Ammon's horn (tissue), 1 donor: ENCODE measurements at regions not wholly inside any gene's neighbourhood (a gene's known extent, or its start where the extent isn't known, plus 50 kb on each side); places are given as distances from the start of the nearest gene placed in this dataset.
"Not testable (repeated sequence)": the region's sequence is repeated elsewhere in the genome, so short reads cannot be mapped to it uniquely, and the experiment has no call there.

Source experiments
- DNase-seq: peaks from one replicate; pipeline ENCODE4 v3.0.0-alpha.2; 2016; ENCODE audit warnings: low spot score

- peak; percentile 47 for DNase-seq
Observed at GRCh38 chr6:2376429-2377355, 131.3 kb upstream of the GMDS start.

DNA sequence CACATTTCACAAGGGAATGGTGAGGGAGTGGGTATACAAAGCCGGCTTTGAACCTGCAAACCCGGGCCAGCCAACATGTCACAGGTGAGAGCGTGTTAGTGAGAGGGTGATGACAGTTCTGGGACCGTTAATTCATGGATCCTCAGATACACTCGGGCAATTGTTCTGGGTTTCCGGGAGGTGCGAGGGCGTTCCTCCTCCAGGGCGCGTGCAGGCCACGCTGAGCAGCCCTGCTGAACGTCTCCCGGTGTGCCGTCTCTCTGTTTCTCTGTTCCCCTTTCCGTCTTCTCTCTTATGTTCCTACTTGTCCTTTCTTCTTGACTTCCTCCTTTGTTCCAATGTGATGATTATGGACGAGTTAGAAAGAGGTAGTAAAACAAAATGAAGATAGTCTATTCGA, 130.0 kb upstream of the GMDS start:
- no peak for DNase-seq

- DNase-seq: no peak
Observed at GRCh38 chr6:2369606-2370005, 124.2 kb upstream of the GMDS start.

DNA sequence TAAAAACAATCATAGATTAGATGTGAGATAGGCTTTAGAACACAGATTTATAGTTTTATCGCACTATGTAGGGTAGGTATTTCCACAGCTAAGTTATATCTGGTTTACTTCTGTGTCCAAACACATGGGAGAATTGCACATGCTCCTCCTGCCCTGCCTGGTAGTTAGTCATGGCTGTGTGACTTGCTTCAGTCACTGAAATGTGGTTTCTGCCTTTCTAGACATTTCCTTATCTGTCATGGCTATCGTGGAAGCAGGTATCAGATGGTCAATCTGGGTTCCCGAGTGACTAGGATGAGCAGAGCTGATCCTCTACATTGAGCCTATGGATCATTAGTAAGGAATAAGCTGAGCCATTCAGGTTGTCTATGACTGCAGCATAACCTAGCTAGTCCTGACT, 117.8 kb upstream of the GMDS start:
- no peak for DNase-seq

DNA sequence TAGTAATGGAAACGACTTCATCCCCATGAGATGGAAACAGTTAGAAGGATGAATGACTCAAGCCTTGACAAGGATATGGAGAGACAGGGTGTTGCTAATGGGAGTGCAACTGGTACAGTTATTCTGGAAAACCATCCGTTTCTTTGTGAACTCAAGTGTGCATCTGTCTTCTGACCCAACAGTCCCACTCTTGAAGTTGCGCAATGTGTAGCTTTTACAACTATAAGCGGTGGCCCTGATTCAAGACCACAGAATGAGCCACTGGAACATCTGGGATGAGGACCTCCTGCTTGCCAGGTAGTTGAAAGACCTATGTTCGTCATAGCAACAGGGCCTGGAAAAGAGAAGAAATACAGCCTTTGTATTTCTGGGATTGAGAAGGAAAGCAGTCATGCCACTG, 115.8 kb upstream of the GMDS start:
- DNase-seq: no peak

DNA sequence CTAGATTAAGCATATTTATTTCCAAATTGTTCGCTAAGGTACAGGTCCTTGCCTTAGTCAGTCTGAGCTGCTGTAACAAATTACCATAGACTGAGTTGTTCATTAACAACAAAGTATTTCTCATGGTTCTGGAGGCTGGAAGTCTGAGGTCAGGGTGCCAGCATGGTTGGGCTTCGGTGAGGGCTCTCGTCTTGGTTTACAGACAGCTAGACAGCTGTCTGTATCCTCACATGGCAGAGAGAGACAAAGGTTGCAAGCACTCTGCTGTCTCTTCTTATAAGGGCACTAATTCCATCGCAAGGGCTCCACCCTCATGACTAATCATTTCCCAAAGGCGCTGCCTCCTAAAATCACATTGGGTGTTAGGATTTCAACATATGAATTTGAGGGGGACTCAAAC, 115.3 kb upstream of the GMDS start:
- no peak for DNase-seq

DNA sequence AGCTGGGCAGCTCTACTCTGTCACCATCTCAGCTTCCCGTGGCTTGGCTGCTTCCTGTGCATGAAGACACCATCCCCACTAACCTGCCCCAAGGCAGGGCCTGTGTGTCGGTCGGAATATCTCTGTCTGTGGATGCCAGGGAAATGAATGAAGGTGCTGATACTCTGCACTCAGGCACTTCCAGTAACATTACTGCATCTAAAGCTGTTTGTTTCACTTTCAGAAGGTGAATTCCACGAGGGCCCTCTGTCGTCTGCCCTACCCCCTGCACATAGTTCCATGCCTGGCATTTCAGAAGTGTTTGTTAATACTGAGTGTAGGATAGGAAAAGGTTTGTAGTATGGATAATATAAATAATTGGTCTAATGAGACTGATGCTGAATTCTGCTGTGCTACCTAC, 114.7 kb upstream of the GMDS start:
- no peak for DNase-seq

DNA sequence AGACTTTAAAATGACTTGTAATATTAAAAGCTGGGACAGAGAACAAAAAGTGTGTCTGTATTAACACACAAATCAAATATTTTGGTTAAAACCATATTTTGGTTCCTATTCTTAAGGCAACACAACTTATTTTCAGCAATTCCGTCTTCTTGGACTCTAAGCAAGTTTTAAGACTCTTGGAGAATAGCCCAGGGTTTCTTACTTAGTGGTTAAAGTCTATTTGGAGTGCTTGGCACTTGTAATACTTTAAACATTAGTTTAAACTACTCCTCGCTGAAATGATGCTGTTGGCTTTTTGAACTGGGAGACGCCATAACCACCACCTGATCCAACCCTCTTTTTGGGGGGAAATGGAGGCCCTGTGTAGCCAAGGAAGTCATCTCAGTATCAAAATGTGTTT, 109.7 kb upstream of the GMDS start:
- DNase-seq: no peak

DNA sequence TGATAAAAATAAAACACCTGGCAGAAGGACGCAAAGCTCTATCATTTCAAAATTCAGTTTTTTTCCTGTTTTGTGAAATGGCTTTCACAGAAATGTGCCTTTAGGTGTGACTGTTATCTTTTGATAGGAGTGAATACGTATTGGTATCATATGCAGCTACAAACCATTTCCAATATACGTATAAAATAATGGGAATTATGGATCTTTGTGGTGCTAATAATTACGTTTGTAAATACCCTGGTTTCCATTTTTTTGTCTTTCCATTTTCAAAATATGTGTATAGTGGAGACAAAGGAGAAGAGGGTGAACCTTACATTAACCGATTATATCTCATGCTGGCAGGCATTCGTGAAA, 108.7 kb upstream of the GMDS start:
- DNase-seq: no peak

GRCh38 chr6:2353412-2354137, 108.2 kb upstream of the GMDS start:
- peak; percentile 78 for DNase-seq

- DNase-seq: no peak
Observed at GRCh38 chr6:2351807-2352431, 106.5 kb upstream of the GMDS start.

- DNase-seq: no peak
Observed at GRCh38 chr6:2351090-2351489, 105.7 kb upstream of the GMDS start.

- DNase-seq: no peak
Observed at GRCh38 chr6:2346078-2346477, 100.7 kb upstream of the GMDS start.

DNA sequence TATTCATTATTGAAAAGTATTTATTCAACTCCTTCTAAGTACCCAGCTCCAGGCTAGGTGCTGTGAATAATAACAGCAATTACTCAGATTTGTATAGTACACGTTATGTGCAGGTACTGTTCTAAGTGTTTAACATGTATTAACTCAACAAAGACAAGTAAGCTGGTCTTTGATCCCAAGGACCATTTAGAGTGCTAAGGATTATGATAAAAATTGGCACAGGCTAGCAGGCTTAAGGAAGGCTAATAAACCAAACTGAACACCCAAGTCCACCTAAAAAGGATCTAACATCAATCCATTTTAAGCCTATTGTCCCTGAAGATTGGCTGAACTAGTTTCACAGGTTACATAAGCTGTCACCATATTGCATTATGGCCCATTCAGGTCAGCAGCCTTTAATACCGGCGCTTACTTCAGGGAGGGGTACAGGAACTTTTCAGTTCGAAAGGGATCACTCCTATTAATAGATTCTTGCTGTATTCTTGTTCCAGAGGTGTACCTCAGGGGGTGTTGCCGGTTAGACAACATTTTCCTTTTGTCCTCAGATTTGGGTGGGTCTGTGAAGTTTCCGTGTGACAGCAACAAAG, 99.0 kb upstream of the GMDS start:
- DNase-seq: no peak

DNA sequence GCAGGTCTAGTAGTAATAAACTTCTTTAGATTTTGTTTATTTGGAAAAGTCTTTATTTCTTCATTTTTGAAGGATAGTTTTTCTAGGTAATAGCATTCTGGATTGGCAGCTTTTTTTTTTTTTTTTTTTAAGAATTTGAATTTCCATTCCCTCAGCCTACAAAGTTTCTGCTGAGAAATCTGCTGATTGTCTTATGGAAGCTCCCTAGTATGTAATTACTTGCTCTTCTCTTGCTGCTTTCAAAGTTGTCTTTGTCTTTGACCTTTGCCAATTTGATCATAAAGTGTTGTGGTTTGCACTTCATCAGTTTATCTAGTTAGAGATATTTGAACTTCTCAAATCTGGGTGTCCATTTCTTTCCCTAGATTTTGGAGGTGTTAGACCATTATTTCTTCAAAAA, 82.2 kb upstream of the GMDS start:
- DNase-seq: no peak

DNA sequence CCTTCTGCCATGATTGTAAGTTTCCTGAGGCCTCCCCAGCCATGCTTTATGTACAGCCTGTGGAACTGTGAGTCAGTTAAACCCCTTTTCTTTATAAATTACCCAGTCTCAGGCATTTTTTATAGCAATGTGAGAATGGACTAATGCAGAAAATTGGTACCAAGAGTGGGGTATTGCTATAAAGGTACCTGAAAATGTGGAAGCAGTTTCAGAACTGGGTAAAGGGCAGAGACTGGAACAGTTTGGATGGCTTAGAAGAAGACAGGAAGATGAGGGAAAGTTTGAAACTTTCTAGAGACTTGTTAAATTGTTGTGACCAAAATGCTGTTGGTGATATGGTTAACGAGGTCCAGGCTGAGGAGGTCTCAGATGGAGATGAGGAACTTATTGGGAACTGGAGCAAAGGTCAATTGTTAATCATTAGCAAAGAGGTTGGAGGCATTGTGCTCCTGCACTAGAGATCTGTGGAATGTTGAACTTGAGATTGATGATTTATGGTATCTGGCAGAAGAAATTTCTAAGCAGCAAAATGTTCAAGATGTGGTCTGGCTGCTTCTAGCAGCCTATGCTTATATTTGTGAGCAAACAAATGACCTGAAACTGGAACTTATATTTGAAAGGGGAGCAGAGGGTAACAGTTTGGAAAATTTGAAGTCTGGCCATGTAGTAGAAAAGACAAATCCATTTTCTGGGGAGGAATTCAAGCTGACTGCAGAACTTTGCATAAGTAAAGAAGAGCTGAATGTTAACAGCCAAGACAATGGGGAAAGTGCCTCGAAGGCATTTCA, 79.0 kb upstream of the GMDS start:
- no peak for DNase-seq

GRCh38 chr6:2317498-2317897, 72.1 kb upstream of the GMDS start:
- DNase-seq: not testable (repeated sequence)

- peak; percentile 10 for DNase-seq
Observed at GRCh38 chr6:2314641-2315040, 69.2 kb upstream of the GMDS start.

GRCh38 chr6:2310042-2310441, 64.6 kb upstream of the GMDS start:
- no peak for DNase-seq

- DNase-seq: no peak
Observed at GRCh38 chr6:2309122-2309521, 63.7 kb upstream of the GMDS start.

- no peak for DNase-seq
Observed at GRCh38 chr6:2307799-2308198, 62.4 kb upstream of the GMDS start.

- no peak for DNase-seq
Observed at GRCh38 chr6:2305951-2306350, 60.5 kb upstream of the GMDS start.
